ENCODE measurements at regions not wholly inside any gene's neighbourhood (a gene's known extent, or its start where the extent isn't known, plus 50 kb on each side); places are given as distances from the start of the nearest gene placed in this dataset.

DNA sequence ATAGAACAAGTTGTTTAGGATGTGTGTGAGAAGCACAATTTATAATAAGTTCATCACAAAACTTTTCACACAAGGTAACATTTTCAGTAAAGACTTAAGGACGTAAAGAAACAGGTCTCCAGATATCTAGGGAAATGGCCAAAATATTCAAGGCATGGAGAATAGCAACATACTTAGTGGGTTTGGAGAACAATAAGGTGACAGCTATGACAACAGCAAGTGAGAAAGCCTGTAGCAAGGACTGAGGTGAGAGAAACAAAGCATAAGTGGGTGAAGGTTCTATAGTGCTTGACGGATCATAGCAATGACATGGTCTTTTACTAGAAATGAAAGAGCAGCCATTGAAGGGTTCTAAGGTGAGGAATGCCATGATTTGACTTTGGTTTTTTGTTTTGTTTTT is 1337.3 kb downstream of the PCDH18 start:
- intact Hi-C loops (cut with micrococcal nuclease; ENCODE audit: unreplicated experiment) = no loop called here
- POLR2A ChIA-PET (ENCODE audit: low non-redundant PET) = no interaction called here
- CTCF ChIA-PET = no interaction called here

DNA sequence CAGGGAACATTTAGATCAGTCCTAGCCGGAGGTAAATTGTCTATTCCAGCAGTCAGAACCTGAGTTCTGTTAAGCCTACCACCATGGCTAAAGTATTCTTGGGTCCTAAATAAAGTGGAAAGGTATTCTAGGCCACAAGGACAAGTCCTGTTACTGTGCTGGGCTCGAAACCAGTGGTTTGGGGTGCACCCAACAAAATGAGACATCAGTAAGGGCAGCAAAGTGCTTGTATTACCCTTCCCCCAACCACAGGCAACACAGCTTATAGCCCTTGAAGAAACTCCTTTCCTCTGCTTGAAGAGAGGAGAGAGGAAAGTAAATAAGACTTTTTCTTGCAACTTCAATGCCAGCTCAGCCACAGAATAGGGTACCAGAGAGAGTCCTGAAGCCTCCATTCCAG is 1345.6 kb downstream of the PCDH18 start:
- intact Hi-C loops (cut with micrococcal nuclease; ENCODE audit: unreplicated experiment) = no loop called here
- POLR2A ChIA-PET (ENCODE audit: low non-redundant PET) = no interaction called here
- no TSS peak for BruUV-seq (replicated peaks)
- Histone ChIP-seq H3K27me3 (replicated peaks; ENCODE audit: insufficient read depth, low read depth, low read length, poor library complexity) (no peaks in the 10 kb centered on the region), H3K4me3 (ENCODE audit: low read depth, low read length, poor library complexity, severe bottlenecking) (no peak overlapping the region), H3K36me3 (ENCODE audit: insufficient read depth, low read length, poor library complexity, severe bottlenecking) (no peaks in the 10 kb centered on the region), H3K27ac (ENCODE audit: low read depth, low read length, poor library complexity, severe bottlenecking) (no peak overlapping the region), H3K9me3 (ENCODE audit: low read depth, low read length, poor library complexity, severe bottlenecking) (no peaks in the 10 kb centered on the region), H3K4me1 (ENCODE audit: insufficient read depth, low read length, poor library complexity, severe bottlenecking) (no peaks in the 10 kb centered on the region)
- TF ChIP-seq EZH2 (IDR thresholded peaks at IDR 0.05; ENCODE audit: borderline replicate concordance, low read depth, low read length, poor library complexity, severe bottlenecking) = no peak
- TF ChIP-seq, protein P1, sequence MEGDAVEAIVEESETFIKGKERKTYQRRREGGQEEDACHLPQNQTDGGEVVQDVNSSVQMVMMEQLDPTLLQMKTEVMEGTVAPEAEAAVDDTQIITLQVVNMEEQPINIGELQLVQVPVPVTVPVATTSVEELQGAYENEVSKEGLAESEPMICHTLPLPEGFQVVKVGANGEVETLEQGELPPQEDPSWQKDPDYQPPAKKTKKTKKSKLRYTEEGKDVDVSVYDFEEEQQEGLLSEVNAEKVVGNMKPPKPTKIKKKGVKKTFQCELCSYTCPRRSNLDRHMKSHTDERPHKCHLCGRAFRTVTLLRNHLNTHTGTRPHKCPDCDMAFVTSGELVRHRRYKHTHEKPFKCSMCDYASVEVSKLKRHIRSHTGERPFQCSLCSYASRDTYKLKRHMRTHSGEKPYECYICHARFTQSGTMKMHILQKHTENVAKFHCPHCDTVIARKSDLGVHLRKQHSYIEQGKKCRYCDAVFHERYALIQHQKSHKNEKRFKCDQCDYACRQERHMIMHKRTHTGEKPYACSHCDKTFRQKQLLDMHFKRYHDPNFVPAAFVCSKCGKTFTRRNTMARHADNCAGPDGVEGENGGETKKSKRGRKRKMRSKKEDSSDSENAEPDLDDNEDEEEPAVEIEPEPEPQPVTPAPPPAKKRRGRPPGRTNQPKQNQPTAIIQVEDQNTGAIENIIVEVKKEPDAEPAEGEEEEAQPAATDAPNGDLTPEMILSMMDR (conservative IDR thresholded peaks at IDR 0.05; ENCODE audit: low read depth, low read length) = no peak
- CTCF ChIA-PET = no interaction called here
- no peak for DNase-seq (ENCODE audit: low spot score)

More for the DNA sequence above, 1337.3 kb downstream of the PCDH18 start:
- no peak overlapping the region for H3K27ac ChIP-seq (ENCODE audit: low read depth, low read length, poor library complexity, severe bottlenecking)
- no peak for DNase-seq (ENCODE audit: low spot score)
- no peak overlapping the region for H3K4me3 ChIP-seq (ENCODE audit: low read depth, low read length, poor library complexity, severe bottlenecking)
- H3K4me1 ChIP-seq (ENCODE audit: insufficient read depth, low read length, poor library complexity, severe bottlenecking) = no peaks in the 10 kb centered on the region
- H3K9me3 ChIP-seq (ENCODE audit: low read depth, low read length, poor library complexity, severe bottlenecking) = no peaks in the 10 kb centered on the region
- no TSS peak for BruUV-seq (replicated peaks)
- no peaks in the 10 kb centered on the region for H3K36me3 ChIP-seq (ENCODE audit: insufficient read depth, low read length, poor library complexity, severe bottlenecking)
- TF ChIP-seq, protein P1 (conservative IDR thresholded peaks at IDR 0.05; ENCODE audit: low read depth, low read length) = no peak
- TF ChIP-seq EZH2 (IDR thresholded peaks at IDR 0.05; ENCODE audit: borderline replicate concordance, low read depth, low read length, poor library complexity, severe bottlenecking) = no peak
- no peaks in the 10 kb centered on the region for H3K27me3 ChIP-seq (replicated peaks; ENCODE audit: insufficient read depth, low read depth, low read length, poor library complexity)

DNA sequence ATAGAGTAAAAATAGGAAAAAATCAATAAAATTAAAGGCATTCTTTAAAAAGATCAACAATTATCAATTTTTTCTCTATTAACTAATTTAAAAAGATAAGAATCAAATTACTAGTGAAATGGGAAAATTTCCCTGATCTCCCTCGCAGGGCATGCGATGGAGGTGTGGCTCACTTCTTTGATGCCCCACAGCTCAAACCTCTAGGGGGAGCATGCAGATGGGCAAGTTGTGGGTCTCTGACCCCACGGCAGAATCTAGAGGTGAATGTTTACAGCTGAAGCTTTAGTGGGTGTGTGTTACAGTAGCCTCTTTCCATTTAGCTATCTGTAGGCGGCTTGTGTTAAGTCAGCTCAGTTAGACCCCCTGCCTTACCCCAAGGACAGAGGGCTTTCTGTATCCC is 1348.8 kb downstream of the PCDH18 start:
- intact Hi-C loops (cut with micrococcal nuclease; ENCODE audit: unreplicated experiment) = no loop called here
- TF ChIP-seq EZH2 (IDR thresholded peaks at IDR 0.05; ENCODE audit: borderline replicate concordance, low read depth, low read length, poor library complexity, severe bottlenecking) = no peak
- TF ChIP-seq, protein P1 (conservative IDR thresholded peaks at IDR 0.05; ENCODE audit: low read depth, low read length) = no peak
- Histone ChIP-seq H3K27me3 (replicated peaks; ENCODE audit: insufficient read depth, low read depth, low read length, poor library complexity) (no peaks in the 10 kb centered on the region), H3K27ac (ENCODE audit: low read depth, low read length, poor library complexity, severe bottlenecking) (no peak overlapping the region), H3K36me3 (ENCODE audit: insufficient read depth, low read length, poor library complexity, severe bottlenecking) (no peaks in the 10 kb centered on the region), H3K9me3 (ENCODE audit: low read depth, low read length, poor library complexity, severe bottlenecking) (no peaks in the 10 kb centered on the region), H3K4me1 (ENCODE audit: insufficient read depth, low read length, poor library complexity, severe bottlenecking) (no peaks in the 10 kb centered on the region), H3K4me3 (ENCODE audit: low read depth, low read length, poor library complexity, severe bottlenecking) (no peak overlapping the region)
- DNase-seq (ENCODE audit: low spot score) = no peak
- POLR2A ChIA-PET (ENCODE audit: low non-redundant PET) = no interaction called here
- CTCF ChIA-PET = no interaction called here
- no TSS peak for BruUV-seq (replicated peaks)

Measured in A673 (cell line).